ENCODE measurements at regions not wholly inside any gene's neighbourhood (a gene's known extent, or its start where the extent isn't known, plus 50 kb on each side); places are given as distances from the start of the nearest gene placed in this dataset.
"Not testable (repeated sequence)": the region's sequence is repeated elsewhere in the genome, so short reads cannot be mapped to it uniquely, and the experiment has no call there.

DNA sequence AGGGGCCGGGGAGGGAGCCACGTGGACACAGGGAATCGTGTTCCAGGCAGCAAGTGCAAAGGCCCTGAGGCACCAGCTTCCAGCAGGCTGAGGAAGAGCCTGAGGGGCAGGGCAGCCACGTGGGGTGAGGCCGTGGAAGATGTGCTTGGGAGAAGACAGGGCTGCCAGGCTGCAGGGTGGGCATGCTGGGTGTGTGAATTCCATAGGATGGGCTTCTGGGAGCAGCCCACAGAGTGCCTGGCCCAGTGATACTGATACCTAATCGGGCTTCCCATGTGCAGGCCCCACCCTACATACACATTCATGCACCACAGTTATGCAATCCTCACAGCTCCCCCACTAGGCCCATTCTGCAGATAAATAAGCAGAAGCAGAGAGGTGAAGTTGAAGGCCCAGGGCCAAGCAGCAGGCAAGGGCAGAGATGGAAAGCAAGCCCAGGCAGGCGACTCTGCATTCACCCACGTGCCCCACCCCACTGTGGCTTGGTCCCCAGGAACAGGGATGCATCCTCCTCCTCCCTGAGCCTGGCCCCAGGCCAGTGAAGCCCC is 139.5 kb upstream of the FOXD4L5 start:
- TF ChIP-seq CTCF (IDR thresholded peaks at IDR 0.05; ENCODE audit: insufficient read depth, low read length, poor library complexity, severe bottlenecking); EZH2phosphoT487 (conservative IDR thresholded peaks at IDR 0.05; ENCODE audit: low read length): not testable (repeated sequence)
